Cardiac muscle cell (in vitro differentiated cells and primary cell): ENCODE measurements at regions not wholly inside any gene's neighbourhood (a gene's known extent, or its start where the extent isn't known, plus 50 kb on each side); places are given as distances from the start of the nearest gene placed in this dataset.
A peak's percentile ranks its signal among the peaks of the same experiment; 100 is the strongest.

Experiments used
- DNase-seq, 2 donors: peaks; one replicate each; pipeline versions ENCODE4 v3.0.0 to v3.0.0-alpha.2; 2010 to 2017; ENCODE audit warnings: low read depth in 1 of 2, low spot score in 1 of 2
- H3K27ac ChIP-seq: fragments of 200-600 bp; sonication (generic); 2 replicates; pipeline ENCODE4 v1.5.1; 2016
- H3K27me3 ChIP-seq: fragments of 200-600 bp; sonication (generic); 2 replicates; pipeline ENCODE4 v1.6.0; 2016; ENCODE audit warnings: control low read depth
- H3K36me3 ChIP-seq: fragments of 200-600 bp; sonication (generic); 2 replicates; pipeline ENCODE4 v1.5.1; 2016; ENCODE audit warnings: control low read depth
- H3K4me1 ChIP-seq: fragments of 200-600 bp; sonication (generic); 2 replicates; pipeline ENCODE4 v1.8.1; 2017; ENCODE audit warnings: low read depth, mild to moderate bottlenecking, mixed run types
- H3K4me3 ChIP-seq: fragments of 200-600 bp; sonication (generic); 2 replicates; pipeline ENCODE4 v1.5.1; 2016; ENCODE audit warnings: mild to moderate bottlenecking
- H3K9me3 ChIP-seq: fragments of 200-600 bp; sonication (generic); 2 replicates; pipeline ENCODE4 v1.5.1; 2017; ENCODE audit warnings: low read depth, mild to moderate bottlenecking, control low read depth
- TF ChIP-seq, protein P1 (sequence below): IDR thresholded peaks from 2 replicates; pipeline ENCODE4 v1.5.1; 2012; ENCODE audit warnings: low read depth, mild to moderate bottlenecking, low read length

DNA sequence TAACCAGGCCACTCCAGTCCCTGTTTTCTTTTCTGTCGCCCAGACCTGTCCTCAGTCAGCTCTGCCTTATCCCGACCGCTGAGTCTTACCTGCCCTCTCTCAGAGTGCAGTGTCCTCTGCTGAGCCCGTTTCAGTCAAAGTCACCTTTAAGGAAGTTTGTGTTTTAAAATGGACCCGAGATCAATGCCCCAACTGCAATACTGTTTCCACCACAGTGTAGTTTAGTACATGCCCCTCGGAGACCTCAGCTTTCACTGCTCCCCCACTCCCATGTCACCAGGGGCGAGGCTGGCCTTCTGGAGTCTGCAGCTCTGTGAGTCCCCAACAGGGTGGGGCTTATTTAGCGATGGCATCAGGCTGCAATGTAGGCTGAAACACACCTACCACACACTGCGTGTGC lies 248.4 kb upstream of the TSHZ3 start:
- no peak for DNase-seq
- Histone ChIP-seq H3K27ac (no peak overlapping the region), H3K36me3 (no peaks in the 10 kb centered on the region), H3K4me1 (no peaks in the 10 kb centered on the region), H3K4me3 (no peak overlapping the region), H3K27me3 (no peaks in the 10 kb centered on the region), H3K9me3 (no peaks in the 10 kb centered on the region)
- TF ChIP-seq, protein P1, sequence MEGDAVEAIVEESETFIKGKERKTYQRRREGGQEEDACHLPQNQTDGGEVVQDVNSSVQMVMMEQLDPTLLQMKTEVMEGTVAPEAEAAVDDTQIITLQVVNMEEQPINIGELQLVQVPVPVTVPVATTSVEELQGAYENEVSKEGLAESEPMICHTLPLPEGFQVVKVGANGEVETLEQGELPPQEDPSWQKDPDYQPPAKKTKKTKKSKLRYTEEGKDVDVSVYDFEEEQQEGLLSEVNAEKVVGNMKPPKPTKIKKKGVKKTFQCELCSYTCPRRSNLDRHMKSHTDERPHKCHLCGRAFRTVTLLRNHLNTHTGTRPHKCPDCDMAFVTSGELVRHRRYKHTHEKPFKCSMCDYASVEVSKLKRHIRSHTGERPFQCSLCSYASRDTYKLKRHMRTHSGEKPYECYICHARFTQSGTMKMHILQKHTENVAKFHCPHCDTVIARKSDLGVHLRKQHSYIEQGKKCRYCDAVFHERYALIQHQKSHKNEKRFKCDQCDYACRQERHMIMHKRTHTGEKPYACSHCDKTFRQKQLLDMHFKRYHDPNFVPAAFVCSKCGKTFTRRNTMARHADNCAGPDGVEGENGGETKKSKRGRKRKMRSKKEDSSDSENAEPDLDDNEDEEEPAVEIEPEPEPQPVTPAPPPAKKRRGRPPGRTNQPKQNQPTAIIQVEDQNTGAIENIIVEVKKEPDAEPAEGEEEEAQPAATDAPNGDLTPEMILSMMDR: no peak

DNA sequence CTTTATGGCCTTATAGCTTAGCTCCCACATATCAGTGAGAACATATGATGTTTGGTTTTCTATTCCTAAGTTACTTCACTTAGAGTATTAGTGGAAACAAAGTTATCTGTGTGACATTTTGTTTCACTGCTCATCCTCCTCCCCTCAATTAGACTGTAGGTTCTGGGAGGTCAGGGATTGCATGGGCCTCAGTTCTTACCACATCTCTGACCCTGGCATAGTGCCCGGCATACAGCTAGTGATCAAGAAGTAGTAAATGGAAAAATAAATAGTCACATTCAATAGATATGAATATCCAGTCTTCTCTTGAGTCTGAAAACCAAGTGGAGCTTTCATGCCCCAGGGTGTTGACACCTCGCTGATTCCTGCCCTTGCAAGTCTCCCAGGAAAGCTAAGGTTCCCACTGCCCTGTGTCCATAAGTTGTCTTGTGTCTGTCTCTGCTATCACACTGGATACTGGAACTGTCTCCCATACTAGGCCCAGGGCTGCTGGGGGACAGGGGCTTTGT lies 249.5 kb upstream of the TSHZ3 start:
- TF ChIP-seq, protein P1: no peak
- H3K9me3 ChIP-seq: no peaks in the 10 kb centered on the region
- DNase-seq: peak in 1 of 2 donors; percentile 4
- H3K27ac ChIP-seq: no peak overlapping the region
- H3K4me1 ChIP-seq: no peaks in the 10 kb centered on the region
- no peaks in the 10 kb centered on the region for H3K36me3 ChIP-seq
- H3K4me3 ChIP-seq: no peak overlapping the region
- H3K27me3 ChIP-seq: peaks cover 2% of the 10 kb centered on the region

DNA sequence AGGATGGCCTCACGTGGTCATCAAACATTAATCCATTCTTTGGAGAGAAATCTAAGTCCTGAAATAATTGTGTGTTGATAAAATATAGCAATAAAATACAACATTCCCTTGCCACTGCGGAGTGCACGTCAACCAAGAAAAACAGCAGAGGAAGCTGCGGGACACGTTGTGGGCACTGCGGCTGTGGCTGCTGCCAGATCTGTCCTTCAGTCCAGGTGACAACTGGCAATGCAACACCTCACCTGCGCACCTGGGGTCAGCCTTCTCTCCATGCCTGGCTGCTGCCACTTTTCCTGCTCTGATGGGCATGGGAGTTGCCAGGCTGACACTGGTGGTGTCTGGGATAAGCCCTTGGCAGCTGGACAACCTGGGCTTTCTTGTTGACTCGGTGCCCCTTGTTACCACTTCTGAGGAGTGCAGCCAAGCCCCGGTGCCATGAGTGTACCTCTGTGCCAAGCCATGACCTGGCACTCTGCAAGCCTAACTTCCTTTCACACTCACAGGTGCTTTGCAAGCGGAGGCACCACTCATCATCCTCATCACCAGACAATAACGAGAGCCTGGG lies 251.6 kb upstream of the TSHZ3 start:
- no peaks in the 10 kb centered on the region for H3K4me1 ChIP-seq
- DNase-seq: no peak
- H3K4me3 ChIP-seq: no peak overlapping the region
- peaks cover 2% of the 10 kb centered on the region for H3K27me3 ChIP-seq
- no peaks in the 10 kb centered on the region for H3K9me3 ChIP-seq
- no peaks in the 10 kb centered on the region for H3K36me3 ChIP-seq
- TF ChIP-seq, protein P1: no peak
- H3K27ac ChIP-seq: no peak overlapping the region

DNA sequence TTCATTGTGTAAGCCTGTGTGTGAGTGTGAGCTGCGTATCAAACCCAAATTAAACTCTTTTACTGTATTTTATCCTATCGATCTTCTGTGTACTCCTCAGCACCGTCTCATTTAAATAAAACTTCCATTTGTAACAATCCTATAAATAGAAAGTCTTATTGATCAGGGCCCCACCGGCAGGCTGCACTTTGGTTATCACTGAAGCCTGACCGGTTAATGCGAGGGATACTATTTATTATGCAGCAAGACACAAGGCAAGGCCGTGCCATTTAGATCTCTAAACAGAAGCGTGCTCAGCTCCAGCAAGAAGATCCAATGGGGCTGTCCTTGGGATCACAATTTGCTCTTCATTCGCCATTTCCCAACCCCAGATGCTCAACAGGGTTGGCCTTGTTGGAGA lies 252.6 kb upstream of the TSHZ3 start:
- H3K27me3 ChIP-seq: peaks cover 2% of the 10 kb centered on the region
- H3K27ac ChIP-seq: no peak overlapping the region
- no peaks in the 10 kb centered on the region for H3K4me1 ChIP-seq
- DNase-seq: no peak
- TF ChIP-seq, protein P1: no peak
- H3K9me3 ChIP-seq: no peaks in the 10 kb centered on the region
- H3K36me3 ChIP-seq: no peaks in the 10 kb centered on the region
- H3K4me3 ChIP-seq: no peak overlapping the region

DNA sequence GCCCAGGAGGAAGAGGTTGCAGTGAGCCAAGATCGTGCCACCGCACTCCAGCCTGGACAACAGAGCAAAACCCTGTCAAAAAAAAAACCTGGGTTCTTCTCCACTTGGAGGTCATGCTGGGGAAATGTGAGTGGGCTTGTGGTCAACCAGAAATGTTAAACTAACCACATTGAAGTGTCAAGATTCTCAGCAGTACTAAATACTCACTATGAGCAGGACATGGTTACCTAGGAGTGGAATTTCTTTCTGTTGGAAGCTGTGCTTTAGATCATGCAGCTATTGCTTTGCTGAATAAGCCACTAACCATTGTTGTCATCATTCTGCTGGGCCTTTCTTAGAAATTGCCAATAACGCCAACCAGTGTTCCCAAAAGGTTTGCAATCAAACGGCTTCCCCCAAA lies 253.3 kb upstream of the TSHZ3 start:
- Histone ChIP-seq H3K27me3 (peaks cover 2% of the 10 kb centered on the region), H3K36me3 (no peaks in the 10 kb centered on the region), H3K4me1 (no peaks in the 10 kb centered on the region), H3K27ac (no peak overlapping the region), H3K9me3 (no peaks in the 10 kb centered on the region), H3K4me3 (no peak overlapping the region)
- TF ChIP-seq, protein P1: no peak
- no peak for DNase-seq
